SU-DHL-6 (cell line): ENCODE measurements at regions not wholly inside any gene's neighbourhood (a gene's known extent, or its start where the extent isn't known, plus 50 kb on each side); places are given as distances from the start of the nearest gene placed in this dataset.

ENCODE experiments used
- H2AFZ ChIP-seq: fragments of 200-600 bp; sonication (generic); 2 replicates; pipeline ENCODE4 v1.6.1; 2014; ENCODE audit warnings: low read depth, mild to moderate bottlenecking, moderate library complexity, mixed read lengths, antibody characterized with exemption, low read length; ENCODE audit not compliant: severe bottlenecking
- H3F3A ChIP-seq: fragments of 200-600 bp; shearing (Covaris generic); 2 replicates; pipeline ENCODE4 v1.6.0; 2016; ENCODE audit warnings: antibody characterized with exemption, mild to moderate bottlenecking; ENCODE audit not compliant: insufficient read depth
- H3K27ac ChIP-seq: fragments of 200-600 bp; sonication (generic); 2 replicates; pipeline ENCODE4 v1.5.1; 2016; ENCODE audit warnings: low read depth, mild to moderate bottlenecking, low read length, moderate library complexity, mixed read lengths
- H3K27me3 ChIP-seq: fragments of 200-600 bp; sonication (generic), shearing (Covaris generic); 2 replicates; pipeline ENCODE4 v1.6.0; 2014; ENCODE audit warnings: mild to moderate bottlenecking, low read length
- H3K36me3 ChIP-seq: fragments of 200-600 bp; sonication (generic); 2 replicates; pipeline ENCODE4 v1.6.1; 2014; ENCODE audit warnings: mild to moderate bottlenecking, low read length, mixed read lengths
- H3K4me2 ChIP-seq: fragments of 300-600, 200-600 bp; shearing (Covaris generic), sonication (generic); 2 replicates; pipeline ENCODE4 v1.6.0; 2014; ENCODE audit warnings: low read length, low read depth, mild to moderate bottlenecking; ENCODE audit not compliant: poor library complexity, severe bottlenecking
- H3K4me3 ChIP-seq: fragments of 200-600 bp; sonication (generic); 2 replicates; pipeline ENCODE4 v1.5.1; 2014; ENCODE audit warnings: antibody characterized with exemption, low read length, mild to moderate bottlenecking, mixed read lengths; ENCODE audit not compliant: insufficient read depth, poor library complexity, severe bottlenecking
- H3K79me2 ChIP-seq: fragments of 200-600 bp; sonication (generic); 2 replicates; pipeline ENCODE4 v1.6.1; 2014; ENCODE audit warnings: mild to moderate bottlenecking, low read length, moderate library complexity; ENCODE audit not compliant: insufficient read depth
- H3K9ac ChIP-seq: fragments of 200-600 bp; sonication (generic); 2 replicates; pipeline ENCODE4 v1.7.0; 2014; ENCODE audit warnings: mild to moderate bottlenecking, low read length
- H3K9me2 ChIP-seq: fragments of 200-600 bp; sonication (generic); replicated peaks from 2 replicates; pipeline ENCODE4 v1.6.1; 2014; ENCODE audit warnings: low read length; ENCODE audit not compliant: insufficient read depth
- H3K9me3 ChIP-seq: fragments of 200-600 bp; sonication (generic); 2 replicates; pipeline ENCODE4 v1.6.1; 2014; ENCODE audit warnings: low read length, mixed read lengths; ENCODE audit not compliant: insufficient read depth
- H4K20me1 ChIP-seq: fragments of 200-600 bp; sonication (generic); 2 replicates; pipeline ENCODE4 v1.6.1; 2014; ENCODE audit warnings: low read depth, mild to moderate bottlenecking, antibody characterized with exemption, low read length, moderate library complexity, mixed read lengths
- CTCF ChIP-seq: fragments of 200-600 bp; sonication (generic); IDR thresholded peaks from one replicate; pipeline ENCODE4 v1.5.1; 2017; ENCODE audit warnings: antibody characterized with exemption, mild to moderate bottlenecking, low read length, moderate library complexity; ENCODE audit not compliant: insufficient read depth, poor library complexity, severe bottlenecking
- EZH2phosphoT487 ChIP-seq: fragments of 200-600 bp; sonication (generic), shearing (Covaris generic); conservative IDR thresholded peaks from 2 replicates; pipeline ENCODE4 v1.6.1; 2018; ENCODE audit warnings: mild to moderate bottlenecking, antibody characterized with exemption, low read length, moderate library complexity, mixed read lengths

GRCh38 chr2:209145941-209146681 lies 277.7 kb upstream of the MAP2 start:
- Histone ChIP-seq H2AFZ (no peak overlapping the region), H3K27me3 (no peaks in the 10 kb centered on the region), H3K79me2 (no peaks in the 10 kb centered on the region), H3K36me3 (no peaks in the 10 kb centered on the region), H4K20me1 (no peaks in the 10 kb centered on the region), H3K27ac (no peak overlapping the region), H3K9ac (no peak overlapping the region), H3K4me3 (no peak overlapping the region), H3K4me2 (no peak overlapping the region), H3F3A (no peaks in the 10 kb centered on the region), H3K9me2 (no peaks in the 10 kb centered on the region), H3K9me3 (no peaks in the 10 kb centered on the region)
- no peak for TF ChIP-seq CTCF

- Histone ChIP-seq H3K4me3 (no peak overlapping the region), H3F3A (no peaks in the 10 kb centered on the region), H3K4me2 (no peak overlapping the region), H3K9me2 (no peaks in the 10 kb centered on the region), H3K9me3 (no peaks in the 10 kb centered on the region), H3K27ac (no peak overlapping the region), H3K27me3 (no peaks in the 10 kb centered on the region), H2AFZ (no peak overlapping the region), H3K36me3 (no peaks in the 10 kb centered on the region), H3K9ac (no peak overlapping the region), H4K20me1 (no peaks in the 10 kb centered on the region), H3K79me2 (no peaks in the 10 kb centered on the region)
- no peak for TF ChIP-seq EZH2phosphoT487
- TF ChIP-seq CTCF: no peak
Observed at GRCh38 chr2:209146682-209147320, 277.0 kb upstream of the MAP2 start.

GRCh38 chr2:209147981-209148380 lies 275.9 kb upstream of the MAP2 start:
- no peak overlapping the region for H3K4me2 ChIP-seq
- TF ChIP-seq EZH2phosphoT487 (no peak), CTCF (no peak)

More at GRCh38 chr2:209147981-209148380, 275.9 kb upstream of the MAP2 start:
- Histone ChIP-seq H3K9me3 (no peaks in the 10 kb centered on the region), H3K27me3 (no peaks in the 10 kb centered on the region), H3K36me3 (no peaks in the 10 kb centered on the region), H4K20me1 (no peaks in the 10 kb centered on the region), H3F3A (no peaks in the 10 kb centered on the region), H3K79me2 (no peaks in the 10 kb centered on the region), H3K27ac (no peak overlapping the region), H3K9me2 (no peaks in the 10 kb centered on the region), H3K9ac (no peak overlapping the region), H3K4me3 (no peak overlapping the region), H2AFZ (no peak overlapping the region)
